Activated naive CD8-positive, alpha-beta T cell treated with anti-CD3 and anti-CD28 coated beads for 36 hours (primary cell): ENCODE measurements at regions not wholly inside any gene's neighbourhood (a gene's known extent, or its start where the extent isn't known, plus 50 kb on each side); places are given as distances from the start of the nearest gene placed in this dataset.
"Not testable (repeated sequence)": the region's sequence is repeated elsewhere in the genome, so short reads cannot be mapped to it uniquely, and the experiment has no call there.

Experiments used
- DNase-seq: peaks from one replicate; pipeline ENCODE4 v3.0.0; 2021
- H3K27ac Mint-ChIP-seq: one replicate; pipeline ENCODE4 v1.8.0; 2022; ENCODE audit warnings: mild to moderate bottlenecking, moderate library complexity, mixed read lengths
- H3K27me3 Mint-ChIP-seq: one replicate; pipeline ENCODE4 v1.8.0; 2022; ENCODE audit warnings: mild to moderate bottlenecking, mixed read lengths
- H3K36me3 Mint-ChIP-seq: one replicate; pipeline ENCODE4 v1.8.0; 2021; ENCODE audit warnings: mild to moderate bottlenecking, mixed read lengths
- H3K4me1 Mint-ChIP-seq: one replicate; pipeline ENCODE4 v1.8.0; 2021; ENCODE audit warnings: mixed read lengths
- H3K4me3 Mint-ChIP-seq: one replicate; pipeline ENCODE4 v1.8.0; 2022; ENCODE audit warnings: mild to moderate bottlenecking, moderate library complexity, mixed read lengths
- H3K9me3 Mint-ChIP-seq: one replicate; pipeline ENCODE4 v1.8.0; 2022; ENCODE audit warnings: mixed read lengths

GRCh38 chr4:157713342-157713741 is 459.5 kb downstream of the GASK1B start:
- H3K27me3 Mint-ChIP-seq, result no peaks in the 10 kb centered on the region
- H3K9me3 Mint-ChIP-seq, result peaks cover 3% of the 10 kb centered on the region
- H3K36me3 Mint-ChIP-seq, result no peaks in the 10 kb centered on the region
- no peaks in the 10 kb centered on the region for H3K4me1 Mint-ChIP-seq
- H3K27ac Mint-ChIP-seq, result no peak overlapping the region
- no peak for DNase-seq
- H3K4me3 Mint-ChIP-seq, result no peak overlapping the region

GRCh38 chr4:157706155-157706554 is 466.7 kb downstream of the GASK1B start:
- no peaks in the 10 kb centered on the region for H3K27me3 Mint-ChIP-seq
- H3K27ac Mint-ChIP-seq, result no peak overlapping the region
- H3K36me3 Mint-ChIP-seq, result no peaks in the 10 kb centered on the region
- no peak for DNase-seq
- no peaks in the 10 kb centered on the region for H3K9me3 Mint-ChIP-seq
- no peaks in the 10 kb centered on the region for H3K4me1 Mint-ChIP-seq
- H3K4me3 Mint-ChIP-seq, result no peak overlapping the region

GRCh38 chr4:157702831-157703230 is 470.0 kb downstream of the GASK1B start:
- Mint-ChIP-seq H3K9me3 (peaks cover 1% of the 10 kb centered on the region), H3K36me3 (no peaks in the 10 kb centered on the region), H3K27ac (no peak overlapping the region), H3K27me3 (no peaks in the 10 kb centered on the region), H3K4me1 (no peaks in the 10 kb centered on the region), H3K4me3 (no peak overlapping the region)
- DNase-seq, result no peak

- no peak overlapping the region for H3K4me3 Mint-ChIP-seq
- no peaks in the 10 kb centered on the region for H3K27me3 Mint-ChIP-seq
- H3K36me3 Mint-ChIP-seq, result no peaks in the 10 kb centered on the region
- no peak overlapping the region for H3K27ac Mint-ChIP-seq
- H3K9me3 Mint-ChIP-seq, result peaks cover 1% of the 10 kb centered on the region
- H3K4me1 Mint-ChIP-seq, result no peaks in the 10 kb centered on the region
- no peak for DNase-seq
Observed at GRCh38 chr4:157701695-157701994, 471.2 kb downstream of the GASK1B start.

- DNase-seq, result no peak
- Mint-ChIP-seq H3K36me3 (no peaks in the 10 kb centered on the region), H3K4me3 (no peak overlapping the region), H3K4me1 (no peaks in the 10 kb centered on the region), H3K9me3 (peaks cover 1% of the 10 kb centered on the region), H3K27ac (no peak overlapping the region), H3K27me3 (no peaks in the 10 kb centered on the region)
Observed at GRCh38 chr4:157700898-157701694, 471.7 kb downstream of the GASK1B start.

- H3K27ac Mint-ChIP-seq, result no peak overlapping the region
- no peaks in the 10 kb centered on the region for H3K36me3 Mint-ChIP-seq
- no peaks in the 10 kb centered on the region for H3K4me1 Mint-ChIP-seq
- no peak overlapping the region for H3K4me3 Mint-ChIP-seq
- DNase-seq, result no peak
- H3K9me3 Mint-ChIP-seq, result no peaks in the 10 kb centered on the region
- no peaks in the 10 kb centered on the region for H3K27me3 Mint-ChIP-seq
Observed at GRCh38 chr4:157689476-157689875, 468.9 kb downstream of the GRIA2 start.

GRCh38 chr4:157687971-157688370 is 467.4 kb downstream of the GRIA2 start:
- no peak overlapping the region for H3K27ac Mint-ChIP-seq
- H3K4me3 Mint-ChIP-seq, result no peak overlapping the region

GRCh38 chr4:157679326-157679725 is 458.8 kb downstream of the GRIA2 start:
- H3K4me3 Mint-ChIP-seq, H3K4me1 Mint-ChIP-seq, H3K27me3 Mint-ChIP-seq, H3K27ac Mint-ChIP-seq, H3K36me3 Mint-ChIP-seq, H3K9me3 Mint-ChIP-seq, DNase-seq: not testable (repeated sequence)

More at GRCh38 chr4:157687971-157688370, 467.4 kb downstream of the GRIA2 start:
- no peaks in the 10 kb centered on the region for H3K36me3 Mint-ChIP-seq
- no peaks in the 10 kb centered on the region for H3K27me3 Mint-ChIP-seq
- no peaks in the 10 kb centered on the region for H3K4me1 Mint-ChIP-seq
- DNase-seq, result no peak
- no peaks in the 10 kb centered on the region for H3K9me3 Mint-ChIP-seq

- H3K27me3 Mint-ChIP-seq, result no peaks in the 10 kb centered on the region
- DNase-seq, result no peak
- peaks cover 4% of the 10 kb centered on the region for H3K9me3 Mint-ChIP-seq
- no peaks in the 10 kb centered on the region for H3K36me3 Mint-ChIP-seq
- no peak overlapping the region for H3K4me3 Mint-ChIP-seq
- H3K4me1 Mint-ChIP-seq, result no peaks in the 10 kb centered on the region
- no peak overlapping the region for H3K27ac Mint-ChIP-seq
Observed at GRCh38 chr4:157678478-157678877, 457.9 kb downstream of the GRIA2 start.

- H3K27me3 Mint-ChIP-seq, result no peaks in the 10 kb centered on the region
- no peaks in the 10 kb centered on the region for H3K4me1 Mint-ChIP-seq
- H3K4me3 Mint-ChIP-seq, result no peak overlapping the region
- H3K27ac Mint-ChIP-seq, result no peak overlapping the region
- no peaks in the 10 kb centered on the region for H3K36me3 Mint-ChIP-seq
- no peak for DNase-seq
- peaks cover 6% of the 10 kb centered on the region for H3K9me3 Mint-ChIP-seq
Observed at GRCh38 chr4:157674699-157675098, 454.2 kb downstream of the GRIA2 start.

GRCh38 chr4:157667836-157668235 is 447.3 kb downstream of the GRIA2 start:
- no peak overlapping the region for H3K4me3 Mint-ChIP-seq
- H3K9me3 Mint-ChIP-seq, result peaks cover 5% of the 10 kb centered on the region
- no peaks in the 10 kb centered on the region for H3K27me3 Mint-ChIP-seq
- no peaks in the 10 kb centered on the region for H3K36me3 Mint-ChIP-seq
- DNase-seq, result no peak
- no peaks in the 10 kb centered on the region for H3K4me1 Mint-ChIP-seq
- H3K27ac Mint-ChIP-seq, result no peak overlapping the region

GRCh38 chr4:157664726-157665125 is 444.2 kb downstream of the GRIA2 start:
- H3K36me3 Mint-ChIP-seq, result no peaks in the 10 kb centered on the region
- peaks cover 3% of the 10 kb centered on the region for H3K9me3 Mint-ChIP-seq
- H3K27me3 Mint-ChIP-seq, result no peaks in the 10 kb centered on the region
- H3K4me3 Mint-ChIP-seq, result no peak overlapping the region
- DNase-seq, result no peak
- H3K4me1 Mint-ChIP-seq, result no peaks in the 10 kb centered on the region
- no peak overlapping the region for H3K27ac Mint-ChIP-seq

GRCh38 chr4:157655096-157655809 is 434.7 kb downstream of the GRIA2 start:
- no peak overlapping the region for H3K27ac Mint-ChIP-seq
- H3K9me3 Mint-ChIP-seq, result no peaks in the 10 kb centered on the region
- H3K27me3 Mint-ChIP-seq, result no peaks in the 10 kb centered on the region
- H3K4me1 Mint-ChIP-seq, result no peaks in the 10 kb centered on the region
- no peak for DNase-seq
- no peaks in the 10 kb centered on the region for H3K36me3 Mint-ChIP-seq
- H3K4me3 Mint-ChIP-seq, result no peak overlapping the region

GRCh38 chr4:157643257-157643656 is 422.7 kb downstream of the GRIA2 start:
- no peak for DNase-seq
- Mint-ChIP-seq H3K4me3 (no peak overlapping the region), H3K36me3 (no peaks in the 10 kb centered on the region), H3K4me1 (no peaks in the 10 kb centered on the region), H3K9me3 (peaks cover 4% of the 10 kb centered on the region), H3K27ac (no peak overlapping the region), H3K27me3 (no peaks in the 10 kb centered on the region)

GRCh38 chr4:157634057-157634456 is 413.5 kb downstream of the GRIA2 start:
- no peaks in the 10 kb centered on the region for H3K4me1 Mint-ChIP-seq
- no peak overlapping the region for H3K4me3 Mint-ChIP-seq
- peaks cover 4% of the 10 kb centered on the region for H3K9me3 Mint-ChIP-seq
- H3K27me3 Mint-ChIP-seq, result no peaks in the 10 kb centered on the region
- no peak for DNase-seq
- no peak overlapping the region for H3K27ac Mint-ChIP-seq
- no peaks in the 10 kb centered on the region for H3K36me3 Mint-ChIP-seq
